HUES6 (cell line): ENCODE measurements at regions not wholly inside any gene's neighbourhood (a gene's known extent, or its start where the extent isn't known, plus 50 kb on each side); places are given as distances from the start of the nearest gene placed in this dataset.

Experiments used
- H3K27ac ChIP-seq: 2 replicates; pipeline ENCODE4 v1.7.0; 2013; ENCODE audit warnings: low read depth, mild to moderate bottlenecking, low read length, inconsistent platforms
- H3K27me3 ChIP-seq: 2 replicates; pipeline ENCODE4 v1.6.1; 2013; ENCODE audit warnings: low read length; ENCODE audit not compliant: control insufficient read depth, insufficient read depth
- H3K36me3 ChIP-seq: 2 replicates; pipeline ENCODE4 v1.6.1; 2013; ENCODE audit warnings: low read length; ENCODE audit not compliant: control insufficient read depth, insufficient read depth
- H3K4me1 ChIP-seq: 2 replicates; pipeline ENCODE4 v1.6.1; 2013; ENCODE audit warnings: low read length; ENCODE audit not compliant: control insufficient read depth, insufficient read depth
- H3K4me3 ChIP-seq: 2 replicates; pipeline ENCODE4 v1.5.1; 2013; ENCODE audit warnings: low read depth, low read length
- H3K9ac ChIP-seq: one replicate; pipeline ENCODE4 v1.6.1; 2013; ENCODE audit warnings: mild to moderate bottlenecking, low read length
- H3K9me3 ChIP-seq: 2 replicates; pipeline ENCODE4 v1.6.1; 2013; ENCODE audit warnings: low read depth, low read length; ENCODE audit not compliant: control insufficient read depth, insufficient read depth

GRCh38 chr15:62940093-62940754, 102.3 kb upstream of the TPM1 start:
- Histone ChIP-seq H3K4me3 (no peak overlapping the region), H3K27ac (no peak overlapping the region), H3K9me3 (no peaks in the 10 kb centered on the region), H3K4me1 (peaks cover 15% of the 10 kb centered on the region), H3K9ac (no peak overlapping the region), H3K36me3 (no peaks in the 10 kb centered on the region), H3K27me3 (no peaks in the 10 kb centered on the region)

DNA sequence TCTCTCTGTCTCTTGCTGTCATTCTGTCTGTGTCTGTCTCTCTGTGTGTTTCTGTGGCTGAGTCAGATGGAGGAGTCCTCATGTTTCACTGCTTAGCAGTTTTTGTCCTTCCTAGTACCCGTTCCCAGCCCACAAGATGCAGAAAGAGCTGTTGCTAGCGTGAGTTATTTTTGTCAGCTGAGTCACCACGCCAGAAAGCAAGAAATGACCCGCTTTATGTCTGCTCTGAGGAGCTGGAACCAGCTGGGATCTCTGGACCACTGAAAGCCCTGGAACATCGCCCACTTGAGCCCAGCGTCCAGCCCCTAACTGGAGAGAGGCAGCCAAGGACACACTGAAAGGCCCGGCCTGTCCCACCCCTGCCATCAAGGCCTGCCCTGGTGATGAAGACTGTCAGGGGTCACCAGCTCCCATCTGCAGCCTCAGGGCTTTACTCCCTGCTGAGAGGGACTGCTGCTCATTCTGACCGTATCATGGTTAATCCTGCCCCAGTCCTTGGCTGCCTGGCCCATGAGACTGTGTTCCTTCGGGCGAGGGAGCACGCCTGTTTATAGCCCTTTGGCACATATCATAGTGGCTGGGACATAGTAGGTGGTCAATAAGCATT, 101.7 kb upstream of the TPM1 start:
- no peaks in the 10 kb centered on the region for H3K27me3 ChIP-seq
- no peaks in the 10 kb centered on the region for H3K36me3 ChIP-seq
- H3K9me3 ChIP-seq: no peaks in the 10 kb centered on the region
- no peak overlapping the region for H3K27ac ChIP-seq
- no peak overlapping the region for H3K4me3 ChIP-seq
- peaks cover 9% of the 10 kb centered on the region for H3K4me1 ChIP-seq
- no peak overlapping the region for H3K9ac ChIP-seq

DNA sequence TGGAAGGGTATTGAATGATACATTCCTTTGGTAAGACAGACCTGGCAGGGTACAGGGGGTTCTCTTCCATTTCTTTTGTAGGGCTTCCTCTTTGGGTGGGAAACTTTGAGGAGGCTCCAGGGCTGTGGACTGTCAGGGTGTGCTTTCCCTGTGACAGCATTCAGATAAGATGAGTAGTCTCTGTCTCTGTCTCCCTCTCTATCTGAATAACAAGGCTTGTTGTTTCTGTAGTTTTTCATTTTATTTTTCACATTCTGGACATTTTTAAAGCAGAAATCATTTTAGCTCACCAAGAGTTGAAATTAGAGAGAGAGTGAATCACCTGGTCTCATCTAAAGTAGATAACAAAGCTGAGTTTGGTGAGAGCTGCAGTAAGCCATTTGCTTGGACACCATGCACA, 100.8 kb upstream of the TPM1 start:
- no peak overlapping the region for H3K9ac ChIP-seq

GRCh38 chr15:62942428-62942827, 100.1 kb upstream of the TPM1 start:
- Histone ChIP-seq H3K27me3 (no peaks in the 10 kb centered on the region), H3K4me1 (peaks cover 9% of the 10 kb centered on the region), H3K4me3 (no peak overlapping the region), H3K9ac (no peak overlapping the region), H3K9me3 (no peaks in the 10 kb centered on the region), H3K36me3 (no peaks in the 10 kb centered on the region), H3K27ac (no peak overlapping the region)

More for the DNA sequence above, 100.8 kb upstream of the TPM1 start:
- H3K36me3 ChIP-seq: no peaks in the 10 kb centered on the region
- peaks cover 9% of the 10 kb centered on the region for H3K4me1 ChIP-seq
- no peaks in the 10 kb centered on the region for H3K9me3 ChIP-seq
- no peaks in the 10 kb centered on the region for H3K27me3 ChIP-seq
- H3K4me3 ChIP-seq: no peak overlapping the region
- H3K27ac ChIP-seq: no peak overlapping the region

DNA sequence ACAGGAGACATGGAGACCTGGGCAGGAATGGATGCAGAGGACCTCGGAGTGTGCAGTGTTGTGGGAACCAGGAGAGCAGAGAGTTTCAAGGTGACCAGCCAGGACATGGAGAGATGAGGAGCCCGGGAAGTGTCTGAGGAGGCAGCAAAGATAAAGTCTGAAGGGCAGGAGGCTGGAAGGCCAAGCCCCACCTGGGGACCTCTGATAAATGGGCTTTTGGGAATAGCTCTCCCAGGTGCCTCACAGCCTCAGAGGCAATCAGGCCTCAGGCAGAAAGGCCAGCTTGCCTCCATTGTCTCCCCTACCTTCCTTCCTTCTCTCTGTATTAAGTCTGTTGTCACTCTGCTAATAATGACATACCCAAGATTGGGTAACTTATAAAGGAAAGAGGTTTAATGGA, 97.5 kb upstream of the TPM1 start:
- Histone ChIP-seq H3K9me3 (no peaks in the 10 kb centered on the region), H3K27ac (no peak overlapping the region), H3K9ac (no peak overlapping the region), H3K27me3 (no peaks in the 10 kb centered on the region), H3K4me1 (peaks cover 9% of the 10 kb centered on the region), H3K4me3 (no peak overlapping the region), H3K36me3 (no peaks in the 10 kb centered on the region)

DNA sequence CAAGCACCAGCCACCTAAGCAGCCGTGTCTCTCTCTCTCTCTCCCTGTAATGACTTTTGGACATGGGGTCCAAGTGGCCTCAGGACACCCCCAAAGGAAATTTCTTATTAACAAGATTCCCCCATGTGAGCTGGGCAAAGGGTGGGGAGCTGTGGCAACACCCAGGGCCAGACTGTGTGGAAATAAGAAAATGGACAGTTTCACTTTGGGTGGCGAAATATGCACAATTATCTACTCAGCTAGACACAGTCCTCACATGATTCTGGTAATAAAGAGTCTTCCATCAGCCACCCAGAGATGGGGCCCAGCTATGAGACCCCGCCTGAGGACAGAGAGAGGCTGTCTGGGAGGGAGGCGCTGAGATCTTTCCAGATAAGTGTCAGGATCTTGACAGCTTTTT, 96.8 kb upstream of the TPM1 start:
- Histone ChIP-seq H3K4me3 (no peak overlapping the region), H3K27ac (no peak overlapping the region), H3K4me1 (peaks cover 5% of the 10 kb centered on the region), H3K36me3 (no peaks in the 10 kb centered on the region), H3K9ac (no peak overlapping the region), H3K9me3 (no peaks in the 10 kb centered on the region), H3K27me3 (no peaks in the 10 kb centered on the region)

DNA sequence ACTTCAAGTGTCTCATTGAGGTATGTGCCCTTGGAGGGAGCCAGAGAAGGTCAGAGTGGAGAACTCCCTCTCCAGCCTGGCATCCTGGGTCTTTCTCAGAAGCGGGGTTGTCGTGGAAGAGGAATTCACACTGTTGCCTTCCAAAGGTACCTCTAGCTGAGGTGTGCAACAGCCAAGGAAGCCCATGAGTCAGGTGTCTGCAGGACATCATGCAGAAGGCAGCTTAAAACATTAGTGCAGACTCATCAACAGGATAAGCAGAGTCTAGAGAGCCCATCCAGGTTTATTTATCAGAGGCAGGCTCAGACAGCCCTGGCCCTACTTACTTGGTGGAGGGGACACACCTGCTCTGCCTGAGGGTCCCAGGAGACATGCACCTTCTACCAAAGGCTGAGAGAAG, 95.6 kb upstream of the TPM1 start:
- H3K36me3 ChIP-seq: no peaks in the 10 kb centered on the region
- H3K9me3 ChIP-seq: no peaks in the 10 kb centered on the region
- H3K4me3 ChIP-seq: no peak overlapping the region
- H3K27me3 ChIP-seq: no peaks in the 10 kb centered on the region
- no peak overlapping the region for H3K27ac ChIP-seq
- no peaks in the 10 kb centered on the region for H3K4me1 ChIP-seq
- no peak overlapping the region for H3K9ac ChIP-seq

GRCh38 chr15:62950462-62950931, 92.0 kb upstream of the TPM1 start:
- Histone ChIP-seq H3K27me3 (no peaks in the 10 kb centered on the region), H3K9ac (no peak overlapping the region), H3K4me3 (no peak overlapping the region), H3K36me3 (no peaks in the 10 kb centered on the region), H3K4me1 (no peaks in the 10 kb centered on the region), H3K27ac (no peak overlapping the region), H3K9me3 (no peaks in the 10 kb centered on the region)

DNA sequence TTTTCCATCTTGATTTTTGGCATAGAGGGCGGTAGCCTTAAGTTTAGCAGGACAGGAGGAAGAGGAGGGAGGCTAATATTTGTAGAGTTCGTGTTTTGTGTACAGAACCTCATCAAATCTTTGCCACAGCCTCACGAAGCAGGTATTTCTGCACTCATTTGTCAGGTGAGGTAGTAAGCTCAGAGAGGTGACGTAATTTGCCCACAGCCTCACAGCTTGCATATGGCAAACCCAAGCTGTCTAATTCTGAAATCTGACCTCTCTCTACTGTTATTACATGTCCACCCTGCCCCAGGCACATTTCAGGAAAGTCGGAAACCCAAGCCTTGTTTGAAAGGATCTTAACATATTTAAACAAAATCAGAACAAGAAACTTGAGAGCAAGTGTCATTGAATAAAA, 91.1 kb upstream of the TPM1 start:
- Histone ChIP-seq H3K4me3 (no peak overlapping the region), H3K9ac (no peak overlapping the region), H3K9me3 (no peaks in the 10 kb centered on the region), H3K27me3 (no peaks in the 10 kb centered on the region), H3K27ac (no peak overlapping the region), H3K4me1 (no peaks in the 10 kb centered on the region), H3K36me3 (no peaks in the 10 kb centered on the region)

GRCh38 chr15:62953021-62953420, 89.5 kb upstream of the TPM1 start:
- H3K9ac ChIP-seq: no peak overlapping the region
- no peaks in the 10 kb centered on the region for H3K36me3 ChIP-seq
- H3K9me3 ChIP-seq: no peaks in the 10 kb centered on the region
- peaks cover 2% of the 10 kb centered on the region; the same call in 1 of the 2 replicates for H3K4me1 ChIP-seq
- no peak overlapping the region for H3K4me3 ChIP-seq
- H3K27ac ChIP-seq: no peak overlapping the region
- no peaks in the 10 kb centered on the region for H3K27me3 ChIP-seq

GRCh38 chr15:62953496-62954045, 89.0 kb upstream of the TPM1 start:
- Histone ChIP-seq H3K27me3 (no peaks in the 10 kb centered on the region), H3K27ac (no peak overlapping the region), H3K9ac (no peak overlapping the region), H3K9me3 (no peaks in the 10 kb centered on the region), H3K4me3 (no peak overlapping the region), H3K36me3 (no peaks in the 10 kb centered on the region), H3K4me1 (peaks cover 7% of the 10 kb centered on the region)
